ENCODE measurements at regions not wholly inside any gene's neighbourhood (a gene's known extent, or its start where the extent isn't known, plus 50 kb on each side); places are given as distances from the start of the nearest gene placed in this dataset.

- DNase-seq = no peak
These were observed 93.9 kb downstream of the YIPF5 start for GRCh38 chr5:144076521-144077083.

- DNase-seq = no peak
These were observed 87.3 kb downstream of the YIPF5 start for GRCh38 chr5:144083185-144083584.

- DNase-seq = no peak
These were observed 85.5 kb downstream of the YIPF5 start for GRCh38 chr5:144084971-144085370.

GRCh38 chr5:144085381-144085780 is 85.1 kb downstream of the YIPF5 start:
- no peak for DNase-seq

GRCh38 chr5:144086295-144086694 is 84.2 kb downstream of the YIPF5 start:
- no peak for DNase-seq

GRCh38 chr5:144087576-144087975 is 82.9 kb downstream of the YIPF5 start:
- DNase-seq = no peak

- peak; percentile 51 for DNase-seq
These were observed 82.0 kb downstream of the YIPF5 start for GRCh38 chr5:144088206-144089064.

GRCh38 chr5:144089401-144090021 is 80.9 kb downstream of the YIPF5 start:
- peak; percentile 21 for DNase-seq

GRCh38 chr5:144092508-144092907 is 78.0 kb downstream of the YIPF5 start:
- DNase-seq = no peak

- no peak for DNase-seq
These were observed 77.1 kb downstream of the YIPF5 start for GRCh38 chr5:144093400-144093799.

- DNase-seq = no peak
These were observed 76.6 kb downstream of the YIPF5 start for GRCh38 chr5:144093868-144094267.

- DNase-seq = no peak
These were observed 69.8 kb downstream of the YIPF5 start for GRCh38 chr5:144100702-144101101.

- no peak for DNase-seq
These were observed 68.8 kb downstream of the YIPF5 start for GRCh38 chr5:144101616-144102015.

GRCh38 chr5:144102361-144102760 is 68.1 kb downstream of the YIPF5 start:
- no peak for DNase-seq

- DNase-seq = no peak
These were observed 67.5 kb downstream of the YIPF5 start for GRCh38 chr5:144102979-144103378.

GRCh38 chr5:144103611-144104485 is 66.6 kb downstream of the YIPF5 start:
- no peak for DNase-seq

GRCh38 chr5:144105371-144105770 is 65.1 kb downstream of the YIPF5 start:
- DNase-seq = no peak

GRCh38 chr5:144108131-144108530 is 62.3 kb downstream of the YIPF5 start:
- DNase-seq = no peak

Measured in hindlimb muscle (tissue), 1 donor.